ENCODE measurements at regions not wholly inside any gene's neighbourhood (a gene's known extent, or its start where the extent isn't known, plus 50 kb on each side); places are given as distances from the start of the nearest gene placed in this dataset.

DNA sequence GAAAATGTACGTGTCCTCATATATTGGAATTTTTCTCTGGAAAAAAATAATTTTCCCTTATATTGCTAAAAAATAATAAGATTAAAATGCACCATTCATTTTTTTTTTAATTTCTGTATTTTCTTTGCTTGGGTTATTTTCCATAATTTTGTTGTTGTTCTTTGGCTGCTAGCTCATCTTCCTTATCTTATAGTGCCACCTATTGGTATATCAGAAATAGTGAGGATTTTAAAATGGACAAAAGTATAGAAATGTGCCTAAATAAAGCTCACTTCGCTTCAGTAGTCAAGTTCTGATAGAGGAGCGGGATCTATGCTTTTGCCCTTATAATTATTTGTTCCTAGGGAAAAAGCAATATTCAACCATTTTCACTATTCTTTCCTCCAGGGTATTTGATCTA lies 134.8 kb downstream of the NAP1L3 start:
- intact Hi-C loops (cut with DNase I; ENCODE audit: low total_unique reads): no loop called here
- no peak for DNase-seq
- TF ChIP-seq, protein P1, sequence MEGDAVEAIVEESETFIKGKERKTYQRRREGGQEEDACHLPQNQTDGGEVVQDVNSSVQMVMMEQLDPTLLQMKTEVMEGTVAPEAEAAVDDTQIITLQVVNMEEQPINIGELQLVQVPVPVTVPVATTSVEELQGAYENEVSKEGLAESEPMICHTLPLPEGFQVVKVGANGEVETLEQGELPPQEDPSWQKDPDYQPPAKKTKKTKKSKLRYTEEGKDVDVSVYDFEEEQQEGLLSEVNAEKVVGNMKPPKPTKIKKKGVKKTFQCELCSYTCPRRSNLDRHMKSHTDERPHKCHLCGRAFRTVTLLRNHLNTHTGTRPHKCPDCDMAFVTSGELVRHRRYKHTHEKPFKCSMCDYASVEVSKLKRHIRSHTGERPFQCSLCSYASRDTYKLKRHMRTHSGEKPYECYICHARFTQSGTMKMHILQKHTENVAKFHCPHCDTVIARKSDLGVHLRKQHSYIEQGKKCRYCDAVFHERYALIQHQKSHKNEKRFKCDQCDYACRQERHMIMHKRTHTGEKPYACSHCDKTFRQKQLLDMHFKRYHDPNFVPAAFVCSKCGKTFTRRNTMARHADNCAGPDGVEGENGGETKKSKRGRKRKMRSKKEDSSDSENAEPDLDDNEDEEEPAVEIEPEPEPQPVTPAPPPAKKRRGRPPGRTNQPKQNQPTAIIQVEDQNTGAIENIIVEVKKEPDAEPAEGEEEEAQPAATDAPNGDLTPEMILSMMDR (IDR thresholded peaks at IDR 0.05): peak in 1 of 2 experiments; percentile 30
- H3K4me1 ChIP-seq: no peaks in the 10 kb centered on the region
- H3K9me3 ChIP-seq: no peaks in the 10 kb centered on the region
- H3K36me3 ChIP-seq: no peaks in the 10 kb centered on the region
- no peaks in the 10 kb centered on the region for H3K27me3 ChIP-seq
- H3K27ac ChIP-seq: no peak overlapping the region
- H3K4me3 ChIP-seq: no peak overlapping the region

DNA sequence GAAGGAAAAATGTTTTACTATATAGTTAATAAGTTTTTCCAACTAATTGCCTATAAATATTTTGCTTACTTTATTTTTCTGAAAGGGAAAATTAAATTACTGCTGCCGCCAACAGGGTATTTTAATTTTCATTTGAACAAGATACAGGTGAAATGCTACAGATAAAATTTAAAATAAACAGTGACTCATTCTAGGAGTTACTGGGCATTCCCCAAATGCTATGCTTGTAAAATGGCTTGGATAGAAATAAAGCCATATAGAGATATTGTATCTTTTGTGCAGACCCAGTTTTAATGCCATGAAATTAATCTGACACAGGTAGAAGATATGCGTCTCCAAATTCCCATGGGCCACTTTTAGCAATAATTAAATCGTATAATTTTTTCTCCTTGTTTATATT lies 144.5 kb downstream of the NAP1L3 start:
- no peak overlapping the region for H3K27ac ChIP-seq
- TF ChIP-seq, protein P1 (IDR thresholded peaks at IDR 0.05): no peak
- H3K4me3 ChIP-seq: no peak overlapping the region
- H3K4me1 ChIP-seq: no peaks in the 10 kb centered on the region
- no peak for DNase-seq
- H3K27me3 ChIP-seq: no peaks in the 10 kb centered on the region
- intact Hi-C loops (cut with DNase I; ENCODE audit: low total_unique reads): no loop called here
- no peaks in the 10 kb centered on the region for H3K36me3 ChIP-seq
- H3K9me3 ChIP-seq: no peaks in the 10 kb centered on the region
